ENCODE measurements at regions not wholly inside any gene's neighbourhood (a gene's known extent, or its start where the extent isn't known, plus 50 kb on each side); places are given as distances from the start of the nearest gene placed in this dataset.

DNA sequence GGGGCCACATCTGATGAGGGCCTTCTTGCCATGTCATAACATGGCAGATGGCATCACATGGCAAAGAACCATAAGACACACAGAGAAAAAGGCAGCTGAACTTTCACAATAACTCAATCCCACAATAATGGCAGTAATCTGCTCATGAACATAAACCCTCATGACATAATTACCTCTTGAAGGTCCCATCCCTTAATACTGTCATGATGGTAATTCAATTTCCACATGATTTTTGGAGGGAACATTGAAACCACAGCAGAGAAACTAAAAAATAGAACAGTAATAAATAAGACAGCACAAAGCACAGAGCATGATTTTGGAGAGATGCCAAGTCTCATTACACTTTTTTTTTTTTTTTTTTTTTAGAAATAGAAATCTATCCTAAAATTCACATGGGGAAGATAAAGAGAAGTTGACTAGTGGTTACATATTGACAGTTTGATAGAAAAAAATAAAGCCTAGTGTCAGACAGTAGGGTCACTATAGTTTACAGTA, 61.8 kb upstream of the ATF7IP start:
- H3K9me3 ChIP-seq: peaks cover 0 to 7% (median 0%) of the 10 kb centered on the region in 4 donors
- no peak overlapping the region for H3K4me3 ChIP-seq
- TF ChIP-seq, protein P1, sequence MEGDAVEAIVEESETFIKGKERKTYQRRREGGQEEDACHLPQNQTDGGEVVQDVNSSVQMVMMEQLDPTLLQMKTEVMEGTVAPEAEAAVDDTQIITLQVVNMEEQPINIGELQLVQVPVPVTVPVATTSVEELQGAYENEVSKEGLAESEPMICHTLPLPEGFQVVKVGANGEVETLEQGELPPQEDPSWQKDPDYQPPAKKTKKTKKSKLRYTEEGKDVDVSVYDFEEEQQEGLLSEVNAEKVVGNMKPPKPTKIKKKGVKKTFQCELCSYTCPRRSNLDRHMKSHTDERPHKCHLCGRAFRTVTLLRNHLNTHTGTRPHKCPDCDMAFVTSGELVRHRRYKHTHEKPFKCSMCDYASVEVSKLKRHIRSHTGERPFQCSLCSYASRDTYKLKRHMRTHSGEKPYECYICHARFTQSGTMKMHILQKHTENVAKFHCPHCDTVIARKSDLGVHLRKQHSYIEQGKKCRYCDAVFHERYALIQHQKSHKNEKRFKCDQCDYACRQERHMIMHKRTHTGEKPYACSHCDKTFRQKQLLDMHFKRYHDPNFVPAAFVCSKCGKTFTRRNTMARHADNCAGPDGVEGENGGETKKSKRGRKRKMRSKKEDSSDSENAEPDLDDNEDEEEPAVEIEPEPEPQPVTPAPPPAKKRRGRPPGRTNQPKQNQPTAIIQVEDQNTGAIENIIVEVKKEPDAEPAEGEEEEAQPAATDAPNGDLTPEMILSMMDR (IDR thresholded peaks at IDR 0.05): no peak
- TF ChIP-seq EP300 (IDR thresholded peaks at IDR 0.05): no peak
- TF ChIP-seq POLR2A (IDR thresholded peaks at IDR 0.05; ENCODE audit: low read depth): no peak
- TF ChIP-seq POLR2AphosphoS5 (IDR thresholded peaks at IDR 0.05): no peak
- intact Hi-C loops (cut with DNase I): no loop called here
- H3K36me3 ChIP-seq: no peaks in the 10 kb centered on the region
- no peak for DNase-seq (ENCODE audit: extremely low spot score)
- H3K27me3 ChIP-seq: no peaks in the 10 kb centered on the region
- H3K27ac ChIP-seq (replicated peaks in 1 of 4): no peak overlapping the region
- no peaks in the 10 kb centered on the region for H3K4me1 ChIP-seq

DNA sequence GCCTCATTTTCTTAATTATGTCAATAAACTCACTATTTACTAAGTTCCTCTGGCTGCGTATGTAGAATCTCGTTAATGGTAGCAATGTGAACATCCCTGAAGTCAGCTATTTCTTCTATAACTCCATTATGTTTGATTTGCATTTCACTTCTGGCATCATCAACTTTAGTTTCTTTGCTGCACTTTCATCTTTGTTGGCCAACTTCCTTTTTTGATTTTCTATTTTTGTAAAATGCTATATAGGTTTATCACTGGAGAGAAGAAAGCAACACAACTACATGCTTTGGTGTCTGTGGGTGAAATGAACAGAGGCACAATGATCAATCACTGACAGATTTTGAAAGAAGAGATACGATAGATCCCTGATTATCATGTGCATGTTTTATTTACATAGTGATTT, 58.5 kb upstream of the ATF7IP start:
- no peaks in the 10 kb centered on the region for H3K27me3 ChIP-seq
- DNase-seq (ENCODE audit: extremely low spot score): no peak
- H3K9me3 ChIP-seq: peaks cover 0 to 4% (median 0%) of the 10 kb centered on the region in 4 donors
- no peak for TF ChIP-seq EP300 (IDR thresholded peaks at IDR 0.05)
- TF ChIP-seq, protein P1 (IDR thresholded peaks at IDR 0.05): no peak
- no peak for TF ChIP-seq POLR2AphosphoS5 (IDR thresholded peaks at IDR 0.05)
- no peak for TF ChIP-seq POLR2A (IDR thresholded peaks at IDR 0.05; ENCODE audit: low read depth)
- H3K4me3 ChIP-seq: no peak overlapping the region
- H3K4me1 ChIP-seq: no peaks in the 10 kb centered on the region
- H3K36me3 ChIP-seq: no peaks in the 10 kb centered on the region
- no peak overlapping the region for H3K27ac ChIP-seq (replicated peaks in 1 of 4)
- 86% methylated on average over 3 of the region's 3 CpGs for WGBS
- intact Hi-C loops (cut with DNase I): no loop called here

DNA sequence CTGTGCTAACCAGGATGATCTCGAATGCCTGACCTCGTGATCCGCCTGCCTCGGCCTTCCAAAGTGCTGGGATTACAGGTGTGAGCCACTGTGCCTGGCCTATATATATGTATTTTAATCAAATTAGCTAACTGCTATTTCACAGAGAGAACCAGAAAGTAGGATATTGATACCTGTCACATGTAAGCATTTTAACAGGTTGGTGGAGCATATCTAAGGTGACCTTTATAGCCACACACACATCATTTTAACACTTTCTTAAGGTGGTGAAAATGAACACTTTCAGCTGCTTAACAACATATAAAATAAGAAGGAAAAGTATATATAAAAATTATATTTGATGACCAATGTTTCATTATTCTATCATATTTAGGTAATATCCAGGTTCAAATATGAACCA, 57.0 kb upstream of the ATF7IP start:
- H3K27me3 ChIP-seq: no peaks in the 10 kb centered on the region
- intact Hi-C loops (cut with DNase I): no loop called here
- TF ChIP-seq POLR2AphosphoS5 (IDR thresholded peaks at IDR 0.05): no peak
- TF ChIP-seq, protein P1 (IDR thresholded peaks at IDR 0.05): no peak
- no peak for TF ChIP-seq EP300 (IDR thresholded peaks at IDR 0.05)
- TF ChIP-seq POLR2A (IDR thresholded peaks at IDR 0.05; ENCODE audit: low read depth): no peak
- no peaks in the 10 kb centered on the region for H3K36me3 ChIP-seq
- 97% methylated on average over 4 of the region's 4 CpGs for WGBS
- no peaks in the 10 kb centered on the region for H3K4me1 ChIP-seq
- DNase-seq (ENCODE audit: extremely low spot score): no peak
- no peak overlapping the region for H3K4me3 ChIP-seq
- peaks cover 0 to 4% (median 0%) of the 10 kb centered on the region in 4 donors for H3K9me3 ChIP-seq
- H3K27ac ChIP-seq (replicated peaks in 1 of 4): no peak overlapping the region

DNA sequence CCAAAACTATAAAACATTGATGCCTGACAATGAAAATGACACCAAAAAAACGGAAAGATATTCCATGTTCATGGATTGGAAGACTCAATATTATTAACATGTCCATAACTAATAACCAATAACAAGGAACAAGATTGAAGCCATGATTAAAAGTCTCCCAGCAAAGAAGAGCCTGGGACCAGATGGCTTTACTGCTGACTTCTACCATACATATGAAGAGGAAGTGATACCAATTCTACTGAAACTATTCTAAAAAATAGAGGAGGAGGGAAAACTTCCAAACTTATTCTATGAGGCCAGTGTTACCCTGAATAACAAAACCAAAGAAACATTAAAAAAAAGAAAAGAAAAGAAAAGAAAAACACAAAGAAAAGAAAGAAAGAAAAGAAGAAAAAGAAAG, 54.6 kb upstream of the ATF7IP start:
- whole genome bisulfite sequencing: 82% methylated on average over 1 of the region's 1 CpG
- Histone ChIP-seq H3K4me3 (no peak overlapping the region), H3K36me3 (no peaks in the 10 kb centered on the region), H3K27me3 (no peaks in the 10 kb centered on the region), H3K4me1 (no peaks in the 10 kb centered on the region), H3K9me3 (peaks cover 0 to 4% (median 0%) of the 10 kb centered on the region in 4 donors), H3K27ac (replicated peaks in 1 of 4) (no peak overlapping the region)
- no peak for TF ChIP-seq EP300 (IDR thresholded peaks at IDR 0.05)
- TF ChIP-seq POLR2A (IDR thresholded peaks at IDR 0.05; ENCODE audit: low read depth): no peak
- TF ChIP-seq, protein P1 (IDR thresholded peaks at IDR 0.05): no peak
- TF ChIP-seq POLR2AphosphoS5 (IDR thresholded peaks at IDR 0.05): no peak
- no peak for DNase-seq (ENCODE audit: extremely low spot score)
- intact Hi-C loops (cut with DNase I): no loop called here

All from esophagus muscularis mucosa (tissue), 4 donors.